ENCODE measurements at regions not wholly inside any gene's neighbourhood (a gene's known extent, or its start where the extent isn't known, plus 50 kb on each side); places are given as distances from the start of the nearest gene placed in this dataset.
A peak's percentile ranks its signal among the peaks of the same experiment; 100 is the strongest.
"Not testable (repeated sequence)": the region's sequence is repeated elsewhere in the genome, so short reads cannot be mapped to it uniquely, and the experiment has no call there.

GRCh38 chr5:126028336-126028735, 394.9 kb upstream of the GRAMD2B start:
- Histone ChIP-seq H3K4me1 (ENCODE audit: insufficient read depth) (no peaks in the 10 kb centered on the region), H3K4me3 (ENCODE audit: low read depth, low read length) (no peak overlapping the region), H3K36me3 (ENCODE audit: insufficient read depth) (no peaks in the 10 kb centered on the region), H3K27ac (ENCODE audit: low read depth) (no peak overlapping the region)
- WGBS, result 98% methylated on average over 2 of the region's 2 CpGs
- no peak for DNase-seq (ENCODE audit: extremely low spot score)

GRCh38 chr5:126029282-126029681, 393.9 kb upstream of the GRAMD2B start:
- not testable (repeated sequence) for DNase-seq (ENCODE audit: extremely low spot score); H3K36me3 ChIP-seq (ENCODE audit: insufficient read depth); H3K4me3 ChIP-seq (ENCODE audit: low read depth, low read length); H3K27ac ChIP-seq (ENCODE audit: low read depth); H3K4me1 ChIP-seq (ENCODE audit: insufficient read depth)
- 88% methylated on average over 1 of the region's 1 CpG for WGBS

- Histone ChIP-seq H3K4me1 (ENCODE audit: insufficient read depth) (no peaks in the 10 kb centered on the region), H3K4me3 (ENCODE audit: low read depth, low read length) (no peak overlapping the region), H3K27ac (ENCODE audit: low read depth) (no peak overlapping the region), H3K36me3 (ENCODE audit: insufficient read depth) (no peaks in the 10 kb centered on the region)
- no peak for DNase-seq (ENCODE audit: extremely low spot score)
- WGBS, result 42% methylated on average over 3 of the region's 3 CpGs
Measured at GRCh38 chr5:126030698-126031097, 392.5 kb upstream of the GRAMD2B start.

- 77% methylated on average over 7 of the region's 7 CpGs for WGBS
- no peak for DNase-seq (ENCODE audit: extremely low spot score)
- no peak overlapping the region for H3K27ac ChIP-seq (ENCODE audit: low read depth)
- H3K4me3 ChIP-seq (ENCODE audit: low read depth, low read length), result no peak overlapping the region
- H3K4me1 ChIP-seq (ENCODE audit: insufficient read depth), result no peaks in the 10 kb centered on the region
- H3K36me3 ChIP-seq (ENCODE audit: insufficient read depth), result no peaks in the 10 kb centered on the region
Measured at GRCh38 chr5:126031989-126032716, 391.1 kb upstream of the GRAMD2B start.

GRCh38 chr5:126043688-126044087, 379.5 kb upstream of the GRAMD2B start:
- WGBS, result 93% methylated on average over 5 of the region's 5 CpGs
- Histone ChIP-seq H3K36me3 (ENCODE audit: insufficient read depth) (no peaks in the 10 kb centered on the region), H3K4me3 (ENCODE audit: low read depth, low read length) (no peak overlapping the region), H3K27ac (ENCODE audit: low read depth) (no peak overlapping the region), H3K4me1 (ENCODE audit: insufficient read depth) (no peaks in the 10 kb centered on the region)
- DNase-seq (ENCODE audit: extremely low spot score), result no peak

- 21% methylated on average over 7 of the region's 7 CpGs for whole genome bisulfite sequencing
- Histone ChIP-seq H3K27ac (ENCODE audit: low read depth) (no peak overlapping the region), H3K4me3 (ENCODE audit: low read depth, low read length) (no peak overlapping the region), H3K4me1 (ENCODE audit: insufficient read depth) (no peaks in the 10 kb centered on the region), H3K36me3 (ENCODE audit: insufficient read depth) (no peaks in the 10 kb centered on the region)
- peak; percentile 83 for DNase-seq (ENCODE audit: extremely low spot score)
Measured at GRCh38 chr5:126044111-126044668, 379.0 kb upstream of the GRAMD2B start.

GRCh38 chr5:126044931-126045565, 378.2 kb upstream of the GRAMD2B start:
- 96% methylated on average over 3 of the region's 3 CpGs for WGBS
- Histone ChIP-seq H3K4me1 (ENCODE audit: insufficient read depth) (no peaks in the 10 kb centered on the region), H3K27ac (ENCODE audit: low read depth) (no peak overlapping the region), H3K36me3 (ENCODE audit: insufficient read depth) (no peaks in the 10 kb centered on the region), H3K4me3 (ENCODE audit: low read depth, low read length) (no peak overlapping the region)
- DNase-seq (ENCODE audit: extremely low spot score), result no peak

GRCh38 chr5:126046318-126046717, 376.9 kb upstream of the GRAMD2B start:
- DNase-seq (ENCODE audit: extremely low spot score), result no peak
- no peak overlapping the region for H3K4me3 ChIP-seq (ENCODE audit: low read depth, low read length)
- no peaks in the 10 kb centered on the region for H3K4me1 ChIP-seq (ENCODE audit: insufficient read depth)
- 57% methylated on average over 6 of the region's 6 CpGs for WGBS
- H3K36me3 ChIP-seq (ENCODE audit: insufficient read depth), result no peaks in the 10 kb centered on the region
- H3K27ac ChIP-seq (ENCODE audit: low read depth), result no peak overlapping the region

GRCh38 chr5:126046846-126047571, 376.2 kb upstream of the GRAMD2B start:
- Histone ChIP-seq H3K36me3 (ENCODE audit: insufficient read depth) (no peaks in the 10 kb centered on the region), H3K4me3 (ENCODE audit: low read depth, low read length) (no peak overlapping the region), H3K27ac (ENCODE audit: low read depth) (no peak overlapping the region), H3K4me1 (ENCODE audit: insufficient read depth) (no peaks in the 10 kb centered on the region)
- peak; percentile 68 for DNase-seq (ENCODE audit: extremely low spot score)

GRCh38 chr5:126052120-126052519, 371.1 kb upstream of the GRAMD2B start:
- H3K4me1 ChIP-seq (ENCODE audit: insufficient read depth), result no peaks in the 10 kb centered on the region
- 97% methylated on average over 1 of the region's 1 CpG for WGBS
- no peak for DNase-seq (ENCODE audit: extremely low spot score)
- no peak overlapping the region for H3K27ac ChIP-seq (ENCODE audit: low read depth)
- no peak overlapping the region for H3K4me3 ChIP-seq (ENCODE audit: low read depth, low read length)
- no peaks in the 10 kb centered on the region for H3K36me3 ChIP-seq (ENCODE audit: insufficient read depth)

- H3K4me1 ChIP-seq (ENCODE audit: insufficient read depth), result no peaks in the 10 kb centered on the region
- WGBS, result 91% methylated on average over 1 of the region's 1 CpG
- no peak overlapping the region for H3K4me3 ChIP-seq (ENCODE audit: low read depth, low read length)
- H3K36me3 ChIP-seq (ENCODE audit: insufficient read depth), result no peaks in the 10 kb centered on the region
- no peak for DNase-seq (ENCODE audit: extremely low spot score)
- H3K27ac ChIP-seq (ENCODE audit: low read depth), result no peak overlapping the region
Measured at GRCh38 chr5:126052791-126053190, 370.4 kb upstream of the GRAMD2B start.

- WGBS, result 69% methylated on average over 2 of the region's 2 CpGs
- Histone ChIP-seq H3K27ac (ENCODE audit: low read depth) (no peak overlapping the region), H3K36me3 (ENCODE audit: insufficient read depth) (no peaks in the 10 kb centered on the region), H3K4me1 (ENCODE audit: insufficient read depth) (no peaks in the 10 kb centered on the region), H3K4me3 (ENCODE audit: low read depth, low read length) (no peak overlapping the region)
- no peak for DNase-seq (ENCODE audit: extremely low spot score)
Measured at GRCh38 chr5:126053630-126054029, 369.6 kb upstream of the GRAMD2B start.

GRCh38 chr5:126054577-126055347, 368.4 kb upstream of the GRAMD2B start:
- Histone ChIP-seq H3K4me1 (ENCODE audit: insufficient read depth) (no peaks in the 10 kb centered on the region), H3K36me3 (ENCODE audit: insufficient read depth) (no peaks in the 10 kb centered on the region), H3K27ac (ENCODE audit: low read depth) (no peak overlapping the region), H3K4me3 (ENCODE audit: low read depth, low read length) (no peak overlapping the region)
- WGBS, result 63% methylated on average over 10 of the region's 10 CpGs
- no peak for DNase-seq (ENCODE audit: extremely low spot score)

All from urinary bladder (tissue), 3 donors.